Fibroblast of lung (primary cell): ENCODE measurements at regions not wholly inside any gene's neighbourhood (a gene's known extent, or its start where the extent isn't known, plus 50 kb on each side); places are given as distances from the start of the nearest gene placed in this dataset.

Experiments
- CTCF ChIP-seq, 2 donors: IDR thresholded peaks in 1 of 2; conservative IDR thresholded peaks in 1 of 2; 1 replicate in 1 of 2; 2 replicates in 1 of 2; pipeline ENCODE4 v1.5.1; 2011 to 2012; ENCODE audit warnings: low read length in 2 of 2, control low read depth in 1 of 2, inconsistent platforms in 1 of 2, low read depth in 1 of 2, mild to moderate bottlenecking in 1 of 2
- EZH2 ChIP-seq: IDR thresholded peaks from 2 replicates; pipeline ENCODE4 v1.5.1; 2012; ENCODE audit warnings: low read length, control low read depth, mild to moderate bottlenecking; ENCODE audit errors: missing control alignments

- TF ChIP-seq CTCF (conservative IDR thresholded peaks at IDR 0.05 in 1 of 2, IDR thresholded peaks at IDR 0.05 in 1 of 2; ENCODE audit: low read depth in 1 of 2, low read length in 2 of 2) (no peak), EZH2 (no peak)
Observed at GRCh38 chr1:195511501-195511900, 1096.7 kb downstream of the KCNT2 start.
